ENCODE measurements at regions not wholly inside any gene's neighbourhood (a gene's known extent, or its start where the extent isn't known, plus 50 kb on each side); places are given as distances from the start of the nearest gene placed in this dataset.

GRCh38 chr1:219988818-219989217 lies 57.5 kb downstream of the EPRS1 start:
- Histone ChIP-seq H3K9me3 (ENCODE audit: insufficient read depth, low read depth, low read length) (no peaks in the 10 kb centered on the region), H3K4me2 (ENCODE audit: low read length) (no peak overlapping the region), H3K27me3 (ENCODE audit: insufficient read depth, low read length) (no peaks in the 10 kb centered on the region), H4K20me1 (ENCODE audit: insufficient read depth, low read length) (peaks cover 2% of the 10 kb centered on the region), H3K36me3 (ENCODE audit: insufficient read depth, low read length) (peaks cover 24% of the 10 kb centered on the region), H3K79me2 (ENCODE audit: insufficient read depth, low read length) (no peaks in the 10 kb centered on the region), H2AFZ (ENCODE audit: low read depth, low read length) (no peak overlapping the region), H3K27ac (ENCODE audit: low read depth, low read length) (no peak overlapping the region), H3K4me3 (ENCODE audit: insufficient read depth, low read depth, low read length) (no peak overlapping the region), H3K4me1 (ENCODE audit: insufficient read depth, low read length) (no peaks in the 10 kb centered on the region), H3K9ac (ENCODE audit: low read length) (no peak overlapping the region)
- FAIRE-seq (no peak), DNase-seq (ENCODE audit: low read depth) (no peak)
- Mint-ChIP-seq H3K4me3 (ENCODE audit: unreplicated experiment) (no peak overlapping the region), H3K27me3 (ENCODE audit: low read depth, unreplicated experiment) (no peaks in the 10 kb centered on the region), H3K27ac (ENCODE audit: unreplicated experiment) (no peak overlapping the region), H3K4me1 (ENCODE audit: low read depth, unreplicated experiment) (no peaks in the 10 kb centered on the region), H3K9me3 (ENCODE audit: unreplicated experiment) (no peaks in the 10 kb centered on the region), H3K36me3 (ENCODE audit: low read depth, unreplicated experiment) (peaks cover 5% of the 10 kb centered on the region)
- TF ChIP-seq, protein P1, sequence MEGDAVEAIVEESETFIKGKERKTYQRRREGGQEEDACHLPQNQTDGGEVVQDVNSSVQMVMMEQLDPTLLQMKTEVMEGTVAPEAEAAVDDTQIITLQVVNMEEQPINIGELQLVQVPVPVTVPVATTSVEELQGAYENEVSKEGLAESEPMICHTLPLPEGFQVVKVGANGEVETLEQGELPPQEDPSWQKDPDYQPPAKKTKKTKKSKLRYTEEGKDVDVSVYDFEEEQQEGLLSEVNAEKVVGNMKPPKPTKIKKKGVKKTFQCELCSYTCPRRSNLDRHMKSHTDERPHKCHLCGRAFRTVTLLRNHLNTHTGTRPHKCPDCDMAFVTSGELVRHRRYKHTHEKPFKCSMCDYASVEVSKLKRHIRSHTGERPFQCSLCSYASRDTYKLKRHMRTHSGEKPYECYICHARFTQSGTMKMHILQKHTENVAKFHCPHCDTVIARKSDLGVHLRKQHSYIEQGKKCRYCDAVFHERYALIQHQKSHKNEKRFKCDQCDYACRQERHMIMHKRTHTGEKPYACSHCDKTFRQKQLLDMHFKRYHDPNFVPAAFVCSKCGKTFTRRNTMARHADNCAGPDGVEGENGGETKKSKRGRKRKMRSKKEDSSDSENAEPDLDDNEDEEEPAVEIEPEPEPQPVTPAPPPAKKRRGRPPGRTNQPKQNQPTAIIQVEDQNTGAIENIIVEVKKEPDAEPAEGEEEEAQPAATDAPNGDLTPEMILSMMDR (IDR thresholded peaks at IDR 0.05; ENCODE audit: insufficient read depth, low read depth, low read length), result no peak
- no peak for TF ChIP-seq EZH2 (IDR thresholded peaks at IDR 0.05; ENCODE audit: insufficient read depth, low read length)

GRCh38 chr1:219988387-219988786 lies 57.9 kb downstream of the EPRS1 start:
- Mint-ChIP-seq H3K27ac (ENCODE audit: unreplicated experiment) (no peak overlapping the region), H3K36me3 (ENCODE audit: low read depth, unreplicated experiment) (peaks cover 6% of the 10 kb centered on the region), H3K9me3 (ENCODE audit: unreplicated experiment) (no peaks in the 10 kb centered on the region), H3K4me1 (ENCODE audit: low read depth, unreplicated experiment) (no peaks in the 10 kb centered on the region), H3K4me3 (ENCODE audit: unreplicated experiment) (no peak overlapping the region), H3K27me3 (ENCODE audit: low read depth, unreplicated experiment) (no peaks in the 10 kb centered on the region)
- Histone ChIP-seq H3K27me3 (ENCODE audit: insufficient read depth, low read length) (no peaks in the 10 kb centered on the region), H3K9me3 (ENCODE audit: insufficient read depth, low read depth, low read length) (no peaks in the 10 kb centered on the region), H2AFZ (ENCODE audit: low read depth, low read length) (no peak overlapping the region), H3K4me1 (ENCODE audit: insufficient read depth, low read length) (no peaks in the 10 kb centered on the region), H3K36me3 (ENCODE audit: insufficient read depth, low read length) (peaks cover 24% of the 10 kb centered on the region), H3K9ac (ENCODE audit: low read length) (no peak overlapping the region), H3K79me2 (ENCODE audit: insufficient read depth, low read length) (no peaks in the 10 kb centered on the region), H3K27ac (ENCODE audit: low read depth, low read length) (no peak overlapping the region), H3K4me3 (ENCODE audit: insufficient read depth, low read depth, low read length) (no peak overlapping the region), H3K4me2 (ENCODE audit: low read length) (no peak overlapping the region), H4K20me1 (ENCODE audit: insufficient read depth, low read length) (peaks cover 2% of the 10 kb centered on the region)
- DNase-seq (ENCODE audit: low read depth) (no peak), FAIRE-seq (no peak)
- TF ChIP-seq EZH2 (IDR thresholded peaks at IDR 0.05; ENCODE audit: insufficient read depth, low read length), result no peak
- TF ChIP-seq, protein P1 (IDR thresholded peaks at IDR 0.05; ENCODE audit: insufficient read depth, low read depth, low read length), result no peak

DNA sequence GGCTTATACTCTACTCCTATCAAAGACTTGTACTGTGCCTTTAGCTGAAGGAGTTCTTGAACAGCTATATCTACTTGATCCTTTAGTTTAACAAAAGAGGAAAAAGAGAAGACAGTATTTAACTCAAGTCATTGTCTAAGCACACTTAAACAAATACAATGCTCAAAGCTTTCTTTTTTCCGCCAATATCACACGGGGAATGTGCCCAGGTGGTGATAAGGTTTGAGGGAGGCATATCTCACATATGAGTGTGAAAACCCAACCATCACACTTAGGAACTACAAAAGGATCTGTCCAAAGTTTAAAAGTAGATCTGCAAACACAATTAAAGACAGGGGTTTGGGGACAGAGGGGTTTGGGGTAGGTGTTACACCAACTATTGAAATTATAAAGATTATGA lies 59.0 kb upstream of the SLC30A10 start:
- H3K4me2 ChIP-seq (ENCODE audit: low read length), result no peak overlapping the region
- no peaks in the 10 kb centered on the region for H3K4me1 ChIP-seq (ENCODE audit: insufficient read depth, low read length)
- no peak overlapping the region for H3K9ac ChIP-seq (ENCODE audit: low read length)
- DNase-seq (ENCODE audit: low read depth), result no peak
- no peaks in the 10 kb centered on the region for H3K9me3 Mint-ChIP-seq (ENCODE audit: unreplicated experiment)
- H2AFZ ChIP-seq (ENCODE audit: low read depth, low read length), result no peak overlapping the region
- peaks cover 6% of the 10 kb centered on the region for H3K36me3 Mint-ChIP-seq (ENCODE audit: low read depth, unreplicated experiment)
- H4K20me1 ChIP-seq (ENCODE audit: insufficient read depth, low read length), result peaks cover 2% of the 10 kb centered on the region
- no peak overlapping the region for H3K4me3 ChIP-seq (ENCODE audit: insufficient read depth, low read depth, low read length)
- no peak overlapping the region for H3K27ac ChIP-seq (ENCODE audit: low read depth, low read length)
- H3K27ac Mint-ChIP-seq (ENCODE audit: unreplicated experiment), result no peak overlapping the region
- H3K4me1 Mint-ChIP-seq (ENCODE audit: low read depth, unreplicated experiment), result no peaks in the 10 kb centered on the region
- H3K27me3 ChIP-seq (ENCODE audit: insufficient read depth, low read length), result no peaks in the 10 kb centered on the region
- H3K27me3 Mint-ChIP-seq (ENCODE audit: low read depth, unreplicated experiment), result no peaks in the 10 kb centered on the region
- no peak for TF ChIP-seq EZH2 (IDR thresholded peaks at IDR 0.05; ENCODE audit: insufficient read depth, low read length)
- TF ChIP-seq, protein P1 (IDR thresholded peaks at IDR 0.05; ENCODE audit: insufficient read depth, low read depth, low read length), result no peak
- no peak overlapping the region for H3K4me3 Mint-ChIP-seq (ENCODE audit: unreplicated experiment)
- no peak for FAIRE-seq
- no peaks in the 10 kb centered on the region for H3K79me2 ChIP-seq (ENCODE audit: insufficient read depth, low read length)
- H3K9me3 ChIP-seq (ENCODE audit: insufficient read depth, low read depth, low read length), result no peaks in the 10 kb centered on the region
- H3K36me3 ChIP-seq (ENCODE audit: insufficient read depth, low read length), result peaks cover 30% of the 10 kb centered on the region

Data from astrocyte (in vitro differentiated cells and primary cell).